ENCODE measurements at regions not wholly inside any gene's neighbourhood (a gene's known extent, or its start where the extent isn't known, plus 50 kb on each side); places are given as distances from the start of the nearest gene placed in this dataset.

DNA sequence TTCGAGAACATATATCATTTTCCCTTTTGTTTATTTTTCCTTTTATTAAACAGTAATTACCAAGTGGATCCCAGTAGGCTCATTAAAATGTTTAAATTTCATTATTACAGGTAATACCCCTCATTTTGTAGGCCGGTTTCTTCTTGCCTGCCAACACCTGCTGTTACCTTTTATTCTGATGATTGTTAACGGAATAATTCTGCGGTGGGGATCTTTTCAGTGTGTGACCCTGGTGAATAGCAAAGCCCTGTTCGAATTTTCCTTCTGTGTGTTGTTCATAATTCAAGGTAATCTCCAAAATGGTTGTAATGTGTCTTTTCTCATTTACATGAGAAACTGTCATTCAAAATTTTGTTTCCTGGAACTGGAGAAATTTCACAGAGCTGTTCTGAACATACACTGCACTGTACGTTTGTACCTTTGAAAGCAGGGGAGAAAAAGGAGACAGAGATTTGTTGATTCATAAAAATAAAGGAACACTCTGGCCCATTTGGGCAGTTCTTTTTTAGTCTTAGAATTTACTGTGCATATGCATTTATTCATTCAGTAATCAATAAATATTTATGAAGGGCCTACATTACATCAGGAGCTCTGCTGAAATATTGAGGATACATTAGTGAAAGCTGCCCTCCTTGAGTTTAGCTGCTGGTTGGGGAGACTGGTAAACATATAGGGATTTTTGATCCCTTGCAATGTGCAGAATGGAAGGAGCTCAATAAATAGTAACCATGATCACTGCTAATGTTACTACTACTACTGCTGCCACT lies 502.0 kb downstream of the QKI start:
- no peak overlapping the region for H4K91ac ChIP-seq (ENCODE audit: insufficient read depth, low read depth, low read length)
- no peaks in the 10 kb centered on the region for H3K4me1 ChIP-seq (ENCODE audit: control insufficient read depth, insufficient read depth, low read length)
- H2AK9ac ChIP-seq (replicated peaks; ENCODE audit: low read depth, low read length, poor library complexity) = no peak overlapping the region
- no peaks in the 10 kb centered on the region for H3K79me1 ChIP-seq (ENCODE audit: low read depth in 1 of 2, low read length in 2 of 2)
- H3K23ac ChIP-seq (ENCODE audit: low read depth, low read length) = no peak overlapping the region
- no peak overlapping the region for H4K8ac ChIP-seq (ENCODE audit: low read depth in 2 of 2, low read length in 2 of 2)
- H3K27ac ChIP-seq (ENCODE audit: insufficient read depth, low read length) = no peak overlapping the region
- in situ Hi-C loops (cut with MboI; ENCODE audit: low sequenced_read_pairs) (no loop called here), intact Hi-C loops (cut with micrococcal nuclease) (no loop called here), dilution Hi-C loops (cut with HindIII; ENCODE audit: low sequenced_read_pairs, unreplicated experiment) (no loop called here)
- no peak for ATAC-seq (ENCODE audit: low read depth)
- H3K14ac ChIP-seq (replicated peaks; ENCODE audit: low read depth, low read length) = no peak overlapping the region
- no peaks in the 10 kb centered on the region for H3K9me1 ChIP-seq (ENCODE audit: insufficient read depth, low read length)
- H2BK15ac ChIP-seq (ENCODE audit: low read depth, low read length) = no peak overlapping the region
- H3K36me3 ChIP-seq (ENCODE audit: control insufficient read depth, insufficient read depth, low read length) = no peaks in the 10 kb centered on the region
- POLR2A ChIA-PET (ENCODE audit: unreplicated experiment) = no interaction called here
- no peaks in the 10 kb centered on the region for H3K9me3 ChIP-seq (ENCODE audit: control insufficient read depth, insufficient read depth, low read length)
- no peaks in the 10 kb centered on the region for H4K20me1 ChIP-seq (ENCODE audit: insufficient read depth, low read length)
- TF ChIP-seq, protein P1, sequence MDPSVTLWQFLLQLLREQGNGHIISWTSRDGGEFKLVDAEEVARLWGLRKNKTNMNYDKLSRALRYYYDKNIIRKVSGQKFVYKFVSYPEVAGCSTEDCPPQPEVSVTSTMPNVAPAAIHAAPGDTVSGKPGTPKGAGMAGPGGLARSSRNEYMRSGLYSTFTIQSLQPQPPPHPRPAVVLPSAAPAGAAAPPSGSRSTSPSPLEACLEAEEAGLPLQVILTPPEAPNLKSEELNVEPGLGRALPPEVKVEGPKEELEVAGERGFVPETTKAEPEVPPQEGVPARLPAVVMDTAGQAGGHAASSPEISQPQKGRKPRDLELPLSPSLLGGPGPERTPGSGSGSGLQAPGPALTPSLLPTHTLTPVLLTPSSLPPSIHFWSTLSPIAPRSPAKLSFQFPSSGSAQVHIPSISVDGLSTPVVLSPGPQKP (IDR thresholded peaks at IDR 0.05; ENCODE audit: borderline replicate concordance, low read depth, low read length) = no peak
- TF ChIP-seq RFX5 (IDR thresholded peaks at IDR 0.05; ENCODE audit: low read depth, low read length) (no peak), NFE2L2 (IDR thresholded peaks at IDR 0.05; ENCODE audit: low read depth, low read length) (no peak), RAD21 (IDR thresholded peaks at IDR 0.05; ENCODE audit: low read length) (no peak), MXI1 (IDR thresholded peaks at IDR 0.05; ENCODE audit: borderline replicate concordance, low read depth, low read length) (no peak), BHLHE40 (IDR thresholded peaks at IDR 0.05; ENCODE audit: low read depth, low read length) (no peak), POLR2A (IDR thresholded peaks at IDR 0.05; ENCODE audit: low read depth, low read length) (no peak), MAZ (IDR thresholded peaks at IDR 0.05; ENCODE audit: borderline replicate concordance, low read depth, low read length) (no peak), MAFK (IDR thresholded peaks at IDR 0.05; ENCODE audit: low read depth, low read length) (no peak), RCOR1 (IDR thresholded peaks at IDR 0.05; ENCODE audit: insufficient replicate concordance, low read length) (no peak), CEBPB (IDR thresholded peaks at IDR 0.05; ENCODE audit: low read depth, low read length) (no peak)
- H2BK5ac ChIP-seq (ENCODE audit: low read depth, low read length, poor library complexity, severe bottlenecking) = no peak overlapping the region
- no peak overlapping the region for H2BK20ac ChIP-seq (ENCODE audit: low read depth, low read length)
- no peak overlapping the region for H3K56ac ChIP-seq (ENCODE audit: extremely low read depth, insufficient read depth, low read length)
- no peak overlapping the region for H4K5ac ChIP-seq (ENCODE audit: low read depth, low read length)
- no peak overlapping the region for H3K9ac ChIP-seq (ENCODE audit: low read depth, low read length)
- H3K27me3 ChIP-seq (ENCODE audit: control insufficient read depth, insufficient read depth, low read length) = no peaks in the 10 kb centered on the region; the same call in 1 of the 2 replicates
- H2AK5ac ChIP-seq (ENCODE audit: low read depth, low read length) = no peak overlapping the region
- no peak overlapping the region for H3K18ac ChIP-seq (ENCODE audit: low read depth, low read length)
- H2AFZ ChIP-seq (replicated peaks; ENCODE audit: low read length, poor library complexity) = no peak overlapping the region
- H3K4ac ChIP-seq (ENCODE audit: low read depth, low read length) = no peak overlapping the region
- no peak overlapping the region for H2BK120ac ChIP-seq (ENCODE audit: low read depth, low read length)
- no peak for DNase-seq
- CTCF ChIA-PET = no interaction called here
- H3K4me2 ChIP-seq (ENCODE audit: low read depth, low read length) = no peak overlapping the region
- BruUV-seq (replicated peaks) = no TSS peak
- H3K4me3 ChIP-seq (ENCODE audit: insufficient read depth, low read depth, low read length) = no peak overlapping the region
- WGBS, 2 experiments (ENCODE audit: extremely low coverage in 2 of 2, insufficient read length in 1 of 2) = no CpG with 5 or more reads among the region's 6 CpGs

Measured in IMR-90 (cell line).